ENCODE measurements at regions not wholly inside any gene's neighbourhood (a gene's known extent, or its start where the extent isn't known, plus 50 kb on each side); places are given as distances from the start of the nearest gene placed in this dataset.

- DNase-seq (ENCODE audit: low read depth), result no peak
Measured at GRCh38 chr2:5227062-5227699, 465.0 kb upstream of the SOX11 start.

- DNase-seq (ENCODE audit: low read depth), result no peak
Measured at GRCh38 chr2:5229574-5229973, 462.6 kb upstream of the SOX11 start.

- DNase-seq (ENCODE audit: low read depth), result no peak
Measured at GRCh38 chr2:5230444-5230843, 461.7 kb upstream of the SOX11 start.

GRCh38 chr2:5230855-5231254 lies 461.3 kb upstream of the SOX11 start:
- no peak for DNase-seq (ENCODE audit: low read depth)

GRCh38 chr2:5231287-5231686 lies 460.9 kb upstream of the SOX11 start:
- DNase-seq (ENCODE audit: low read depth), result no peak

GRCh38 chr2:5234563-5234962 lies 457.6 kb upstream of the SOX11 start:
- DNase-seq (ENCODE audit: low read depth), result no peak

GRCh38 chr2:5235701-5236100 lies 456.5 kb upstream of the SOX11 start:
- DNase-seq (ENCODE audit: low read depth), result no peak

GRCh38 chr2:5236249-5236648 lies 455.9 kb upstream of the SOX11 start:
- no peak for DNase-seq (ENCODE audit: low read depth)

- no peak for DNase-seq (ENCODE audit: low read depth)
Measured at GRCh38 chr2:5242751-5243150, 449.4 kb upstream of the SOX11 start.

- no peak for DNase-seq (ENCODE audit: low read depth)
Measured at GRCh38 chr2:5250482-5250881, 441.7 kb upstream of the SOX11 start.

- DNase-seq (ENCODE audit: low read depth), result no peak
Measured at GRCh38 chr2:5253263-5253662, 438.9 kb upstream of the SOX11 start.

- DNase-seq (ENCODE audit: low read depth), result no peak
Measured at GRCh38 chr2:5254791-5255332, 437.3 kb upstream of the SOX11 start.

- no peak for DNase-seq (ENCODE audit: low read depth)
Measured at GRCh38 chr2:5263291-5263690, 428.9 kb upstream of the SOX11 start.

GRCh38 chr2:5264361-5264760 lies 427.8 kb upstream of the SOX11 start:
- no peak for DNase-seq (ENCODE audit: low read depth)

GRCh38 chr2:5285061-5285460 lies 407.1 kb upstream of the SOX11 start:
- no peak for DNase-seq (ENCODE audit: low read depth)

GRCh38 chr2:5285872-5286769 lies 406.1 kb upstream of the SOX11 start:
- no peak for DNase-seq (ENCODE audit: low read depth)

- no peak for DNase-seq (ENCODE audit: low read depth)
Measured at GRCh38 chr2:5287558-5288334, 404.4 kb upstream of the SOX11 start.

GRCh38 chr2:5290900-5291546 lies 401.2 kb upstream of the SOX11 start:
- DNase-seq (ENCODE audit: low read depth), result no peak

- no peak for DNase-seq (ENCODE audit: low read depth)
Measured at GRCh38 chr2:5304640-5305039, 387.5 kb upstream of the SOX11 start.

GRCh38 chr2:5315041-5315440 lies 377.1 kb upstream of the SOX11 start:
- DNase-seq (ENCODE audit: low read depth), result no peak

- no peak for DNase-seq (ENCODE audit: low read depth)
Measured at GRCh38 chr2:5315512-5315911, 376.7 kb upstream of the SOX11 start.

All from LHCN-M2 (cell line).